ENCODE measurements at regions not wholly inside any gene's neighbourhood (a gene's known extent, or its start where the extent isn't known, plus 50 kb on each side); places are given as distances from the start of the nearest gene placed in this dataset.

GRCh38 chr3:86578071-86578470 is 412.9 kb downstream of the VGLL3 start:
- ATAC-seq (ENCODE audit: low FRiP score) (no peak), DNase-seq (ENCODE audit: low spot score) (no peak)
- TF ChIP-seq CTCF (IDR thresholded peaks at IDR 0.05) = no peak

- TF ChIP-seq CTCF (IDR thresholded peaks at IDR 0.05) = no peak
- no peak for ATAC-seq (ENCODE audit: low FRiP score)
- no peak for DNase-seq (ENCODE audit: low spot score)
Measured at GRCh38 chr3:86563400-86563970, 427.5 kb downstream of the VGLL3 start.

- ATAC-seq (ENCODE audit: low FRiP score) (no peak), DNase-seq (ENCODE audit: low spot score) (no peak)
- TF ChIP-seq CTCF (IDR thresholded peaks at IDR 0.05) = no peak
Measured at GRCh38 chr3:86562090-86562489, 428.9 kb downstream of the VGLL3 start.

GRCh38 chr3:86561215-86561614 is 429.7 kb downstream of the VGLL3 start:
- TF ChIP-seq CTCF (IDR thresholded peaks at IDR 0.05) = no peak
- DNase-seq (ENCODE audit: low spot score) (no peak), ATAC-seq (ENCODE audit: low FRiP score) (no peak)

- no peak for ATAC-seq (ENCODE audit: low FRiP score)
- DNase-seq (ENCODE audit: low spot score) = no peak
- no peak for TF ChIP-seq CTCF (IDR thresholded peaks at IDR 0.05)
Measured at GRCh38 chr3:86554383-86554782, 436.6 kb downstream of the VGLL3 start.

- no peak for DNase-seq (ENCODE audit: low spot score)
- no peak for ATAC-seq (ENCODE audit: low FRiP score)
- no peak for TF ChIP-seq CTCF (IDR thresholded peaks at IDR 0.05)
Measured at GRCh38 chr3:86547692-86548091, 443.3 kb downstream of the VGLL3 start.

GRCh38 chr3:86537171-86537570 is 453.8 kb downstream of the VGLL3 start:
- no peak for TF ChIP-seq CTCF (IDR thresholded peaks at IDR 0.05)
- ATAC-seq (ENCODE audit: low FRiP score) (no peak), DNase-seq (ENCODE audit: low spot score) (no peak)

All from omental fat pad (tissue), 3 donors.